ENCODE measurements at regions not wholly inside any gene's neighbourhood (a gene's known extent, or its start where the extent isn't known, plus 50 kb on each side); places are given as distances from the start of the nearest gene placed in this dataset.

DNA sequence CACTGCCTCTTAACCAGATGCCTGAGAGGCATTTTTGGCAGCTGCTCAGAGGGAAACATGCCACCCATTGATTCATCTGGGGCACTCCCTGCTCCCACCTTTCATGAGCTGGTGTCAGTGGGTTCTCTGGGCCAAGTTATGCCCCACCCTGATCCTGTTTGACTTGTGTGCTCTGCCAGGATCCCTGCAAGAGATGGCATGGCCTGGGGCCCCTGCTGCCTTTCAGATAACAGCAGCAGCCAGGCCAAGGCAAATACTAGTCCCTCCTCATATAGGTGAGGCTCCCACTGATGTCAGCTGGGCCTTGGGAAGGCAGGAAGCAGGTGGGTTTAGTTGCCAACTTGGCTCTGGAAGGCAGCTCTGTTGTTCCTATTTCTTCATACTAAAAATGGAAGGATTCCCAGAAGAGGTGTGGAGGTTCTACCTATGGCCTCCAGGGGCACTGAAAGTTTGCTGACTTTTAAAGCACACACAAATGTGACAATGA is 192.9 kb upstream of the RBPJ start:
- no peak for DNase-seq (ENCODE audit: low read depth, low spot score)
- H3K4me1 Mint-ChIP-seq: no peaks in the 10 kb centered on the region
- no peaks in the 10 kb centered on the region for H3K36me3 Mint-ChIP-seq (ENCODE audit: low read depth)
- no peak overlapping the region for H3K27ac Mint-ChIP-seq (ENCODE audit: unreplicated experiment)
- H3K27me3 Mint-ChIP-seq (ENCODE audit: low read depth): no peaks in the 10 kb centered on the region
- peaks cover 4% of the 10 kb centered on the region for H3K9me3 Mint-ChIP-seq
- TF ChIP-seq, protein P1, sequence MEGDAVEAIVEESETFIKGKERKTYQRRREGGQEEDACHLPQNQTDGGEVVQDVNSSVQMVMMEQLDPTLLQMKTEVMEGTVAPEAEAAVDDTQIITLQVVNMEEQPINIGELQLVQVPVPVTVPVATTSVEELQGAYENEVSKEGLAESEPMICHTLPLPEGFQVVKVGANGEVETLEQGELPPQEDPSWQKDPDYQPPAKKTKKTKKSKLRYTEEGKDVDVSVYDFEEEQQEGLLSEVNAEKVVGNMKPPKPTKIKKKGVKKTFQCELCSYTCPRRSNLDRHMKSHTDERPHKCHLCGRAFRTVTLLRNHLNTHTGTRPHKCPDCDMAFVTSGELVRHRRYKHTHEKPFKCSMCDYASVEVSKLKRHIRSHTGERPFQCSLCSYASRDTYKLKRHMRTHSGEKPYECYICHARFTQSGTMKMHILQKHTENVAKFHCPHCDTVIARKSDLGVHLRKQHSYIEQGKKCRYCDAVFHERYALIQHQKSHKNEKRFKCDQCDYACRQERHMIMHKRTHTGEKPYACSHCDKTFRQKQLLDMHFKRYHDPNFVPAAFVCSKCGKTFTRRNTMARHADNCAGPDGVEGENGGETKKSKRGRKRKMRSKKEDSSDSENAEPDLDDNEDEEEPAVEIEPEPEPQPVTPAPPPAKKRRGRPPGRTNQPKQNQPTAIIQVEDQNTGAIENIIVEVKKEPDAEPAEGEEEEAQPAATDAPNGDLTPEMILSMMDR (conservative IDR thresholded peaks at IDR 0.05): no peak
- H3K4me3 Mint-ChIP-seq: no peak overlapping the region

DNA sequence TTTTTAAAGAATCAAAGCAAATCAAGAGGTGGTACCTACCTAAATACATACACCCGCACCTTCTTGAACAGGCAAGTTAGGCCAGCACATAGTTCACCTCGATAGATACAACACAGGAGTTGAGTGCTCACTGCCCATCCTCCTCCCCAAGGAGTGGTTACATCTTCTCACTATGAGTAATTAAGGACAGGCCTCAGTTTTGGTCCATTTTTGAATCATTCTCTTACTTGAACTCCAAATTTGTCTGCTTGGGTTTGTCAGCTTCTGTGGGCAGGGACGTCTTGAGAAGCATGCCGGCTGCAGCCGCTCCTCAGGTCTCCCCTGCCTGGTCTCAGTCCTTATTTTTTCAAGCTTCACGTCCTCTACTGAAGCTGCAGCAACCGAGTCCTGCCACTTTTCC is 190.6 kb upstream of the RBPJ start:
- peaks cover 6% of the 10 kb centered on the region for H3K9me3 Mint-ChIP-seq
- no peaks in the 10 kb centered on the region for H3K36me3 Mint-ChIP-seq (ENCODE audit: low read depth)
- TF ChIP-seq, protein P1 (conservative IDR thresholded peaks at IDR 0.05): no peak
- H3K4me3 Mint-ChIP-seq: no peak overlapping the region
- H3K27me3 Mint-ChIP-seq (ENCODE audit: low read depth): no peaks in the 10 kb centered on the region
- no peaks in the 10 kb centered on the region for H3K4me1 Mint-ChIP-seq
- DNase-seq (ENCODE audit: low read depth, low spot score): no peak
- H3K27ac Mint-ChIP-seq (ENCODE audit: unreplicated experiment): no peak overlapping the region

DNA sequence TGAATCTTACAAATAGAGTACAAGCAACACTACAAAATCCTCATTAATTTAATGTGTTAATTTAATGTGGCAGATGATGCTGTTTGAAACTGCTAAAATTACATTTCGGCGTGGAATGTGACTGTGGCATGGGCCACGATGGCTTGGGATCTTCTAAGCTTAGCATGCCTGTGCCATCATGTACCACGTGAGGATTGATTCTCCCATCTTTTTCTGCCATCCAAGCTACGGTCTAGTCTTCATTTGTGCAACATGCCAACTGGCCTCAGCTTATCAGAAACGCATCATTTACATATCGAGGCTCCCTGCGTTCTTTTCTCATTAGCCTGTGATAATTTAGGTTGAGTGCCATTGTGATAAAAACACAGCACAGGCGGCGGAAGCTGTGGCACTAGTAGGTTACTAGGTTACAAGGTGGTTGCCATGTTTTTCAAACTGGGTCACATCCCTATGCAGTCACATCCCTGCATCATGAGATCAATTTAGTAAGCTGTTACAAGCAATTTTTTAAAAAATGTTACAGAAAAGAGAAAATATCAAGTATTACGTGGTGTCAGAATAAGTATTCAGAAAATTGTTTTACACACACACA is 189.9 kb upstream of the RBPJ start:
- no peak for DNase-seq (ENCODE audit: low read depth, low spot score)
- peaks cover 7% of the 10 kb centered on the region for H3K9me3 Mint-ChIP-seq
- no peak overlapping the region for H3K27ac Mint-ChIP-seq (ENCODE audit: unreplicated experiment)
- H3K4me1 Mint-ChIP-seq: no peaks in the 10 kb centered on the region
- no peaks in the 10 kb centered on the region for H3K27me3 Mint-ChIP-seq (ENCODE audit: low read depth)
- H3K4me3 Mint-ChIP-seq: no peak overlapping the region
- TF ChIP-seq, protein P1 (conservative IDR thresholded peaks at IDR 0.05): no peak
- H3K36me3 Mint-ChIP-seq (ENCODE audit: low read depth): no peaks in the 10 kb centered on the region

DNA sequence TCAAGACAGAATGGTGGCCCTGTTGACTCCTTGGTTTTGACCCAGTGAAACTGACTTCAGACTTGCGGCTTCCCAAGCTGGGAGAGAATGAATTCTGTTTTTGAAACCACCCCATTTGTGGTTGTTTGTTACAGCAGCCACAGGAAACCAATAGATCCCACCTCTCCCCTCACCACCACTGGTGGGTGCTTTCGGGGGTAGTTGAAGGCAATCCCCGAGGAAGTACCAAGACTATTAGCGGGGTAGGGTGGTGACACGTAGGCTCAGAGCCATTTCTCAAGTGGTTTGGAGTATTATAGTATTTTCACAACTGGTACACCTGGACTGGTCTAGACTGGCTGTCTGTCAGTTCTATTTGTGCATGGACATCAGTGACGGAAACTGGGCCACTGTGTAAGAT is 189.1 kb upstream of the RBPJ start:
- no peak for DNase-seq (ENCODE audit: low read depth, low spot score)
- Mint-ChIP-seq H3K36me3 (ENCODE audit: low read depth) (no peaks in the 10 kb centered on the region), H3K27me3 (ENCODE audit: low read depth) (no peaks in the 10 kb centered on the region), H3K27ac (ENCODE audit: unreplicated experiment) (no peak overlapping the region), H3K4me1 (no peaks in the 10 kb centered on the region), H3K9me3 (peaks cover 7% of the 10 kb centered on the region), H3K4me3 (no peak overlapping the region)
- TF ChIP-seq, protein P1 (conservative IDR thresholded peaks at IDR 0.05): no peak

DNA sequence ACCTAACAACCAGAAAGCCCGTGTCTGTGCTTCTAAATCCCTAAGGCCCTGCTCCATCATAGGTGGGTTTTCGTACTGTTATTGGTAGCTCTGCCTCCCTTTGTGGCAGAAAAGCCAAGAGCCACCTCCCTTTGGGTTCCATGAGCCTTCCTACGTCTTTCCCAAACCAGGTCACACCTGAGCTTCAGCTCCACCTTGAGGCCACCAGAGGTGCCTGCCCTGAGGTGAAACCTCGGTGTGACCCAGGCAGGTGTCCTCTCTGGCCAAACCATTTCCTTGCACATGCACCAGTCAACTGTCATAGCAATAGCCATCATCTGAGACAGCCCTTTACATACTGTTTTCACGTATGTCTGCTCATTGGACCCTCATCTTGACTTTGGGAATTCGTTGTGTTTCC is 188.0 kb upstream of the RBPJ start:
- TF ChIP-seq, protein P1 (conservative IDR thresholded peaks at IDR 0.05): no peak
- Mint-ChIP-seq H3K4me3 (no peak overlapping the region), H3K27ac (ENCODE audit: unreplicated experiment) (no peak overlapping the region), H3K4me1 (no peaks in the 10 kb centered on the region), H3K27me3 (ENCODE audit: low read depth) (no peaks in the 10 kb centered on the region), H3K36me3 (ENCODE audit: low read depth) (no peaks in the 10 kb centered on the region), H3K9me3 (peaks cover 3% of the 10 kb centered on the region)
- DNase-seq (ENCODE audit: low read depth, low spot score): no peak

All from neural crest cell (in vitro differentiated cells).